ENCODE measurements at regions not wholly inside any gene's neighbourhood (a gene's known extent, or its start where the extent isn't known, plus 50 kb on each side); places are given as distances from the start of the nearest gene placed in this dataset.
"Not testable (repeated sequence)": the region's sequence is repeated elsewhere in the genome, so short reads cannot be mapped to it uniquely, and the experiment has no call there.

DNA sequence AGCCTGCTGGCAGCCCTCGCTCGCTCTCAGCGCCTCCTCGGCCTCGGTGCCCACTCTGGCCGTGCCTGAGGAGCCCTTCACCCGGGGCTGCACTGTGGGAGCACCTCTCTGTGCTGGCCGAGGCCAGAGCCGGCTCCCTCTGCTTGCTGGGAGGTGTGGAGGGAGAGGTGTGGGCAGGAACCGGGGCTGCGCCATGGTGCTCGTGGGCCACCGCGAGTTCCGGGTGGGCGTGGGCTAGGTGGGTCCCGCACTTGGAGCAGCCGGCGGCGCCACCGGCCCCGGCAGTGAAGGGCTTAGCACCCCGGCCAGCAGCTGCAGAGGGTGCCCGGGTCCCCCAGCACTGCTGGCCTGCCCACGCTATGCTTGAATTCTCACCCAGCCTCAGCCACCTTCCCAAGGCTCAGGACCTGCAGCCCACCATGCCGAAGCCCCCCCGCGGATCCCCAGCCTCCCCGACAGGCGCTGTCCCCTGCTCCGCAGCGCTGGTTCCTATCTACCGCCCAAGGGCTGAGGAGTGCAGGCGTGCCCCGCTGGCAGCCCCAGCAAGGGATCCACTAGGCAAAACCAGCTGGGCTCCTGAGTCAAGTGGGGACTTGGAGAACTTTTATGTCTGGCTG lies 863.3 kb downstream of the IGSF11 start:
- DNase-seq (ENCODE audit: low spot score) (no peak), ATAC-seq (no peak)
- intact Hi-C loops (cut with DNase I) = no loop called here

- intact Hi-C loops (cut with DNase I) = no loop called here
- DNase-seq (ENCODE audit: low spot score) (no peak), ATAC-seq (no peak)
Measured at GRCh38 chr3:118180853-118181252, 853.8 kb downstream of the IGSF11 start.

GRCh38 chr3:118181274-118181673 lies 853.4 kb downstream of the IGSF11 start:
- intact Hi-C loops (cut with DNase I) = no loop called here
- ATAC-seq (no peak), DNase-seq (ENCODE audit: low spot score) (no peak)

GRCh38 chr3:118186051-118186450 lies 848.6 kb downstream of the IGSF11 start:
- ATAC-seq = no peak
- intact Hi-C loops (cut with DNase I) = no loop called here

DNA sequence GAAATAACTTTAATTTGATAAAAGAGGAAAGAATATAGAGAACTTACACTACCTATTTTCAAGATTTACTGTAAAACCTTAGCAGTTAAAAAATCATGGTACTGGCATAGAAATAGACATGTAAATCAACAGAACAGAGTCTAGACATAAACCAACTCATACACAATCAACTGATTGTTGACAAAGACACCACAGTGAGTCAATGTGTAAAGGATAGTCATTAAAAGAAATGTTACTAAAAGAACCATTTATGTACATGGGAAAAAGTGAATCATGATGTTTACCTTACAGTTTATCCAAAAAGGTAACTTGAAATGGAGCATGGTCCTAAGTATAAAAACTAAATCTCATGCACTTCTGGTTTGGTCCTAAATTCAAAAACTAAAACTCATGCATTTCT lies 847.4 kb downstream of the IGSF11 start:
- no peak for DNase-seq (ENCODE audit: low spot score)
- intact Hi-C loops (cut with DNase I) = no loop called here
- no peak for ATAC-seq

More at GRCh38 chr3:118186051-118186450, 848.6 kb downstream of the IGSF11 start:
- DNase-seq (ENCODE audit: low spot score) = no peak

DNA sequence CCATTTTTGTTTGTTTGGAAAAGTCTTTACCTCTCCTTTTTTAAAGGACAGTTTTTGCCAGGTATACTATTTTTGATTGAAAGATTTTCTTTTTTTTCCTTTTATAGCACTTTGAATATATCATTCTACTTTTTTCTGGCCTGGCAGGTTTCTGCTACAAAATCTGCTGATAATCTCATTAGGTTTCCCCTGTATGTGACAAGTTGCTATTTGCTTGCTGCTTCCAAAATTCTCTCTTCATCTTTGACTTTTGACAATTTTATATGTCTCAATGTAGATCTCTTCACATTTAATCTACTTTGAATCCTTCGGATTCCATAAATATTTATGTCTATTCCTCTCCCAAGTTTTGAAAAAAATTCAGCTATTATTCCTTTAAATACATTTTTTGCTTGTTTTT lies 838.5 kb downstream of the IGSF11 start:
- ATAC-seq (no peak), DNase-seq (ENCODE audit: low spot score) (no peak)
- intact Hi-C loops (cut with DNase I) = no loop called here

DNA sequence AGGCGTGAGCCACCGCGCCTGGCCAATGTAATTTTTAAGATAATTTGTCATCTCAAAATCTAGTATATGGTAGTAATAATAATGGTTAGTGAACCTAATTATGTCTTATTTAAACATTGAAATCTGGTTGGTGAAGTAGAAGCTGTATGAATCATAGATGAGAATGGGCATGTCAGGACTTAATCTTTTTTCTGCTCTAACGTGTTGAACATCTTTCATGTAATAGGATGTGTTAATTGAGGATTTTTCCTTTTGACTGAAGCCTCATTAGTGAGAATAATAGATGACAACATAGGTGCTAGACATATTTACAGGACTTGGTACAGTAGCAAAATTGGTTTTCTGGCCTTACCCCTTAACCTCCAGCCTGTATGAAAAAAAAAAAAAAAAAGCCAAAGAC lies 835.6 kb downstream of the IGSF11 start:
- intact Hi-C loops (cut with DNase I) = no loop called here
- ATAC-seq (no peak), DNase-seq (ENCODE audit: low spot score) (no peak)

GRCh38 chr3:118204052-118204656 lies 830.5 kb downstream of the IGSF11 start:
- DNase-seq (ENCODE audit: low spot score) = no peak
- intact Hi-C loops (cut with DNase I) = no loop called here
- no peak for ATAC-seq

DNA sequence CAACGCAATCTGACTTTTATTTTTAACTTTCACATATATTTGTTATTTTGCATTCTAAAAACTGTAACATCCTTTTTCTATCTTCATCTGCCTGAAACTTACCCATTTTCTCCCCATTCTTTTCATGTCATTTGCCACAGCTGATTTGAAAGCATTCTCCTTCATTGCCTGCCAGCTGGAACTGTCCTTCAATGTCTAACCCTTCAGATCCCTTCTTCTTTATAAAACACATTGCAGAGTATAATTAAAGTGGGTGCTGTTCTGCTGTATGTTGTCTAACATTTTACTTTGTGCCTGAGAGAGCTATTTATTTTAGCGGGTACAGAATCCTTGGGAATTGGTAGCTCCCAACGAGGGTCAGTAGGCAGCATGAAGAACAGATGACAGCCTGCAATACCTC lies 827.4 kb downstream of the IGSF11 start:
- DNase-seq (ENCODE audit: low spot score) (no peak), ATAC-seq (no peak)
- intact Hi-C loops (cut with DNase I) = no loop called here

GRCh38 chr3:118208642-118209041 lies 826.0 kb downstream of the IGSF11 start:
- intact Hi-C loops (cut with DNase I) = no loop called here
- no peak for DNase-seq (ENCODE audit: low spot score)
- no peak for ATAC-seq

GRCh38 chr3:118213892-118214291 lies 820.8 kb downstream of the IGSF11 start:
- intact Hi-C loops (cut with DNase I) = no loop called here
- ATAC-seq = no peak
- DNase-seq (ENCODE audit: low spot score) = no peak

DNA sequence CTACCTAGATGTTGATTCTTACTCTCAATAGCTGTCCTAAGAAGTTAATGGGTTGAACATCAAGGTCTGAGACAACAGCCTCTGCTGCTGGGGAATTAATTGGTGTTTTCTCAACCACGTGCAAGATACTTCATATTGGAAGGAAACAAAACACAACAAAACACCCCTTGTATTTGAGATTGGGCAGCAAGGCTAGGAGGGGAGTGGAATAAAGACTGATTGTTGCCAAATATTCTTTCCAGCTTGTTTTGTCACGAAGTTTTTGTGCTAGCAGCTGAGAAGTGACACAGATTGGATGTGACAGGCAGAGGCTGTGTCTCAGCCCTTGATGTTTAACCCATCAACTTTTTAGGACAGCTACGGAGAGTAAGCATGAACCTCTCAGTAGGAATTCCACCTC lies 808.4 kb downstream of the IGSF11 start:
- intact Hi-C loops (cut with DNase I) = no loop called here
- ATAC-seq (no peak), DNase-seq (ENCODE audit: low spot score) (no peak)

DNA sequence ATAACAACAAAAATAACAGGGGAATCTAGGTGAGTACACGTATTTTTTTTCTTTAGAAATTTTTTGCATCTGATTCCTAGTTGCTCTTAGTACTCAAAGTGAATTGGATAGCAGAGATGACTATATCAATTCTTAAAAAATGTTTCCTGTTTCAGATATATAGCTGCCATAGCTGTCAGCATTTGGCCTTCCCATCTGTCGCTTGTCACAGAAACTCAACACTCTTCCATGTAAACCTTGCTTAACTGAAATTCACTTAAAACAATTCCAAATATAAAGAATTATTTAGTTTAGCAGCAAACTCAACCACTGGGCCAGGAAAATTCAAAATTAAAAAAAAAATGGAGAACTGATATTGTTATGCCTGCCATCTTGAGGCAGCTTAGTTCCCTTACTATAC lies 807.5 kb downstream of the IGSF11 start:
- ATAC-seq = no peak
- DNase-seq (ENCODE audit: low spot score) = no peak
- intact Hi-C loops (cut with DNase I) = no loop called here

DNA sequence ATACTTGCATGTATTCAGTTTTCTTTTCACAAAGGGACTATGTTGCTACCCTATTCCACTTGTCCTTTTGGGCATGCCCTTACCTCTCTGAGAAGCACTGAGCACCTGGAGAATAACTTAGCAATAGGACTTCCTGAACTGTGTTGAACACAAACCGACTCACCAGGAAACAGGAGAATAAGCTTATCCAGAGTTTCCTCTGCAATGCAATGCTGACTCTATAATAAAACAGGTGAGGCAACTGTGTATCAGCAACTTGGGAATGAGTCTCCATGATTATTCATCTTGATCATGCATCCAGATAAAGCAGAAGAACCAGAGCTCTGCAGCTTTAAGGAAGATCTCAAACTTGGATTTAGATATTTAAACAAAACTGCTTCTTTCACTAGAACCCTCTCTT lies 806.5 kb downstream of the IGSF11 start:
- intact Hi-C loops (cut with DNase I) = no loop called here
- ATAC-seq = no peak

GRCh38 chr3:118229196-118229595 lies 805.5 kb downstream of the IGSF11 start:
- DNase-seq (ENCODE audit: low spot score) (no peak), ATAC-seq (no peak)
- intact Hi-C loops (cut with DNase I) = no loop called here

More for the DNA sequence above, 806.5 kb downstream of the IGSF11 start:
- DNase-seq (ENCODE audit: low spot score) = no peak

DNA sequence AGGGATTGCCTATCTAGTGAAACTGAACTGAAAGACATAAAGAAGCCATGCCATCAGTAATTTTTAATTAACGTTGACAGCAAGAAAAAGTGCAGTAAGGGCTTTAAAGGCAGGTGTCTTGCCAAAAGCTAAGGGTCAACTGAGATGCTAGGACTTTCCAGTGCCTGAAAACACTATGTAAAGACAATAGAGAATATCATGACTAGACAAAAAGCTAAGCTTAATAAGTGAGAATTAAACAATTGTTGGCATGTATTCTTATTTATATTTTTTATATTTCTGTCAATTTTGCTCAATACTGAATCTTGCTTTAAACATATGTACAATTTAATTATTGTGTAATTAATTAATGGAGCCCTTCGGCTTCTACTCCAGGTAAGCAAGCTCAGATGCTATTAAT lies 803.1 kb downstream of the IGSF11 start:
- ATAC-seq = no peak
- intact Hi-C loops (cut with DNase I) = no loop called here
- no peak for DNase-seq (ENCODE audit: low spot score)

DNA sequence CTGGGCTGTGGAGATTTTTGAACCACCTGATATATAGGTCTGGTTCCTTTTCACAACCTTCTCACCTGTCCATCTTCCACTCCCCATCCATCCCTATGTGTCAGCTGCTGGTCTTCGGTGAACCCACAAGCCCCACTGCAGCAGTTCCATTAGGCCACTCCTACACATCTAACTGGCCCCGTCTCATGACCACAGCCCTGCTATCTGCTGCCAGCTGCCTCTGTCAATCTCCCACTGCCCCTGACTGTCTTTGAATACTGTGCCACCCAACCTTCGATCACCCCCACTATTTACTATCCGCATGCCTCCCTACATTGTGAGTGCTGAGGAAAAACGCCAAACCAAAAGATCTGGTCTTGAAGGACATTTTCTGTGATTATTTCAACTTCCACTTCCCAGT lies 795.4 kb downstream of the IGSF11 start:
- no peak for ATAC-seq
- intact Hi-C loops (cut with DNase I) = no loop called here
- no peak for DNase-seq (ENCODE audit: low spot score)

- ATAC-seq (no peak), DNase-seq (ENCODE audit: low spot score) (no peak)
- intact Hi-C loops (cut with DNase I) = no loop called here
Measured at GRCh38 chr3:118244761-118245160, 789.9 kb downstream of the IGSF11 start.

- ATAC-seq = no peak
- DNase-seq (ENCODE audit: low spot score) = no peak
- intact Hi-C loops (cut with DNase I) = no loop called here
Measured at GRCh38 chr3:118245312-118245711, 789.3 kb downstream of the IGSF11 start.

GRCh38 chr3:118258850-118259249 lies 775.8 kb downstream of the IGSF11 start:
- ATAC-seq; intact Hi-C loops (cut with DNase I): not testable (repeated sequence)

DNA sequence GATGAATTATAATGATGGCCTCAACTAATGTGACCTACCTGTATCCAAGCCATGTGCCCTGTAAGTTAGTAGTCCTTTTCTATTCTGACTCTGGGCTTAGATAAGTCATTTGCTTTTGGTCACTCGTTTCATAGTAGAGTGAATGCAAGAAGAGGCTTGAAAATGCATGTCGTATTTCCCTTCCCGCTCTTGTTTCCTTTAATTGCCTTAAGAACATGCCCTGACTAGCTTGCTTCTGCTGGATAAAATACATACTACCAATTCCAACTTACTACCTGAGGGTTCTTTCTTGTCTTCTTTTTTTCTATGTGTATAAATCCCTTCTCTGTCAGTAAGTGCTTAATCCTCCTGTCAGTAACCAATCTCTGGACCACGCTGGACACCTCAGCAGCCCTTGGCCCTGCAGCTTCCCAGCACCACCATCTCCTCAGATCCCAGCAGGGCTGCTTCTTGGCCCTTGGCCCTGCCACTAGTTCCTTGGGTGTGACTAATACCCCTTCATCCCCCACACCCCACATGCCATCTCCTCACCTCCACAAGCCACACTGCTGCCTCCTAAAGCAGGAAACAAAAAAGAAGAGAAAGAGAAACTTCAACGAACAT lies 771.7 kb downstream of the IGSF11 start:
- intact Hi-C loops (cut with DNase I) = no loop called here
- ATAC-seq (no peak), DNase-seq (ENCODE audit: low spot score) (no peak)

More at GRCh38 chr3:118258850-118259249, 775.8 kb downstream of the IGSF11 start:
- not testable (repeated sequence) for DNase-seq (ENCODE audit: low spot score)

All from sciatic nerve (tissue), 2 donors.